ENCODE measurements at regions not wholly inside any gene's neighbourhood (a gene's known extent, or its start where the extent isn't known, plus 50 kb on each side); places are given as distances from the start of the nearest gene placed in this dataset.
"Not testable (repeated sequence)": the region's sequence is repeated elsewhere in the genome, so short reads cannot be mapped to it uniquely, and the experiment has no call there.

- no peak for DNase-seq (ENCODE audit: low read depth)
Measured at GRCh38 chr1:30569384-30569783, 154.0 kb downstream of the MATN1 start.

GRCh38 chr1:30562559-30562958 lies 160.8 kb downstream of the MATN1 start:
- DNase-seq (ENCODE audit: low read depth): no peak

GRCh38 chr1:30551603-30552002 lies 171.8 kb downstream of the MATN1 start:
- no peak for DNase-seq (ENCODE audit: low read depth)

GRCh38 chr1:30550365-30551220 lies 172.8 kb downstream of the MATN1 start:
- no peak for DNase-seq (ENCODE audit: low read depth)

- not testable (repeated sequence) for DNase-seq (ENCODE audit: low read depth)
Measured at GRCh38 chr1:30549872-30550271, 173.5 kb downstream of the MATN1 start.

GRCh38 chr1:30548294-30548693 lies 175.1 kb downstream of the MATN1 start:
- no peak for DNase-seq (ENCODE audit: low read depth)

GRCh38 chr1:30547326-30547725 lies 176.1 kb downstream of the MATN1 start:
- not testable (repeated sequence) for DNase-seq (ENCODE audit: low read depth)

GRCh38 chr1:30545365-30545764 lies 178.0 kb downstream of the MATN1 start:
- no peak for DNase-seq (ENCODE audit: low read depth)

- DNase-seq (ENCODE audit: low read depth): no peak
Measured at GRCh38 chr1:30541721-30542485, 181.5 kb downstream of the MATN1 start.

- no peak for DNase-seq (ENCODE audit: low read depth)
Measured at GRCh38 chr1:30540611-30541192, 182.7 kb downstream of the MATN1 start.

GRCh38 chr1:30539884-30540283 lies 183.5 kb downstream of the MATN1 start:
- no peak for DNase-seq (ENCODE audit: low read depth)

- no peak for DNase-seq (ENCODE audit: low read depth)
Measured at GRCh38 chr1:30538993-30539867, 184.2 kb downstream of the MATN1 start.

GRCh38 chr1:30538226-30538992 lies 185.0 kb downstream of the MATN1 start:
- DNase-seq (ENCODE audit: low read depth): no peak

- DNase-seq (ENCODE audit: low read depth): no peak
Measured at GRCh38 chr1:30537279-30537678, 186.1 kb downstream of the MATN1 start.

GRCh38 chr1:30536530-30536929 lies 186.9 kb downstream of the MATN1 start:
- DNase-seq (ENCODE audit: low read depth): no peak

- DNase-seq (ENCODE audit: low read depth): no peak
Measured at GRCh38 chr1:30535595-30536325, 187.6 kb downstream of the MATN1 start.

GRCh38 chr1:30534551-30534940 lies 188.8 kb downstream of the MATN1 start:
- DNase-seq (ENCODE audit: low read depth): no peak

- no peak for DNase-seq (ENCODE audit: low read depth)
Measured at GRCh38 chr1:30533796-30534550, 189.4 kb downstream of the MATN1 start.

GRCh38 chr1:30533141-30533540 lies 190.2 kb downstream of the MATN1 start:
- no peak for DNase-seq (ENCODE audit: low read depth)

- no peak for DNase-seq (ENCODE audit: low read depth)
Measured at GRCh38 chr1:30532621-30533020, 190.8 kb downstream of the MATN1 start.
